ENCODE measurements at regions not wholly inside any gene's neighbourhood (a gene's known extent, or its start where the extent isn't known, plus 50 kb on each side); places are given as distances from the start of the nearest gene placed in this dataset.

DNA sequence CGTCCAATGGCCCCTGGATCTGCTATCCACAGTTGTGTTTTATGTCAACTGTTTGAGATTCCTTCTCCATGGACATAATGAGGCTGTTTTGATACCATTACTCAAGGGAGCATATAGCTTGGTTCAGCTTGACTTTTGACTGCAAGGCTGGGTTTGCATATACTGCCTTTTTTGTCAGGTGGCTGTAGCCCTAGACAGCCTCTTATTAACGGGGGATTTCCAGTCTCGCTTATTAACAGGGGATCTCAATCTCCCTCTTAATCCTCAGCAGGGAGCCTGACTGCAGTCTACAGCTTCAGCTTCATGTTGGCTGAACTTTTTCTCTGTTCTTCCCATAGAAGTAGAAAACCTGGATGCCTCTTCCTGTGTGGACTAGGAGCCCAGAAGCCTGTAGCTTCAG lies 73.7 kb upstream of the TNC start:
- CTCF ChIA-PET = no interaction called here
- no peak for DNase-seq (ENCODE audit: low spot score)
- TF ChIP-seq, protein P1, sequence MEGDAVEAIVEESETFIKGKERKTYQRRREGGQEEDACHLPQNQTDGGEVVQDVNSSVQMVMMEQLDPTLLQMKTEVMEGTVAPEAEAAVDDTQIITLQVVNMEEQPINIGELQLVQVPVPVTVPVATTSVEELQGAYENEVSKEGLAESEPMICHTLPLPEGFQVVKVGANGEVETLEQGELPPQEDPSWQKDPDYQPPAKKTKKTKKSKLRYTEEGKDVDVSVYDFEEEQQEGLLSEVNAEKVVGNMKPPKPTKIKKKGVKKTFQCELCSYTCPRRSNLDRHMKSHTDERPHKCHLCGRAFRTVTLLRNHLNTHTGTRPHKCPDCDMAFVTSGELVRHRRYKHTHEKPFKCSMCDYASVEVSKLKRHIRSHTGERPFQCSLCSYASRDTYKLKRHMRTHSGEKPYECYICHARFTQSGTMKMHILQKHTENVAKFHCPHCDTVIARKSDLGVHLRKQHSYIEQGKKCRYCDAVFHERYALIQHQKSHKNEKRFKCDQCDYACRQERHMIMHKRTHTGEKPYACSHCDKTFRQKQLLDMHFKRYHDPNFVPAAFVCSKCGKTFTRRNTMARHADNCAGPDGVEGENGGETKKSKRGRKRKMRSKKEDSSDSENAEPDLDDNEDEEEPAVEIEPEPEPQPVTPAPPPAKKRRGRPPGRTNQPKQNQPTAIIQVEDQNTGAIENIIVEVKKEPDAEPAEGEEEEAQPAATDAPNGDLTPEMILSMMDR (conservative IDR thresholded peaks at IDR 0.05; ENCODE audit: low read depth) = no peak
- H3K27ac ChIP-seq = no peak overlapping the region
- POLR2A ChIA-PET (ENCODE audit: low non-redundant PET) = no interaction called here

DNA sequence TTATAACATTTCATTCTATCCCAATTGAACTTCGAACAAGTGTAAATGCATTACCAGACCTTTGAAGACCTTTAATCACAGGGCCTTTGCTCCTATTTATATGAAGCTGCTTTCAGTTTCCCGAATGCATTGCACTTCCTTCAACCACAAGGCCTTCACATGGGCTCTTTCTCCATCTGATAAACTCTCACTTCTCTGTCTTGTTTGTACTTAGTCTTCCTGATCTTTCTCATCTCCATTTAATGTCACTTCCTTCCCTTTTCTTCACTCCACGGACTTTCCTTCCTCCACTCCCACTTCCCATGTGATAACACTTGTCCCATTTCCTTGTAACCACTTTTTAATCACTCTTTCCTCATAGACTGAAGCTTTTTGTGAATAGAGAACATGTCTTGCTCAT lies 74.3 kb upstream of the TNC start:
- ChIA-PET CTCF (interaction anchor here (0.6 kb wide), 1 partner anchor 22 kb away, joined by 3 read pairs; no protein-coding TSS in a partner anchor), POLR2A (ENCODE audit: low non-redundant PET) (no interaction called here)

DNA sequence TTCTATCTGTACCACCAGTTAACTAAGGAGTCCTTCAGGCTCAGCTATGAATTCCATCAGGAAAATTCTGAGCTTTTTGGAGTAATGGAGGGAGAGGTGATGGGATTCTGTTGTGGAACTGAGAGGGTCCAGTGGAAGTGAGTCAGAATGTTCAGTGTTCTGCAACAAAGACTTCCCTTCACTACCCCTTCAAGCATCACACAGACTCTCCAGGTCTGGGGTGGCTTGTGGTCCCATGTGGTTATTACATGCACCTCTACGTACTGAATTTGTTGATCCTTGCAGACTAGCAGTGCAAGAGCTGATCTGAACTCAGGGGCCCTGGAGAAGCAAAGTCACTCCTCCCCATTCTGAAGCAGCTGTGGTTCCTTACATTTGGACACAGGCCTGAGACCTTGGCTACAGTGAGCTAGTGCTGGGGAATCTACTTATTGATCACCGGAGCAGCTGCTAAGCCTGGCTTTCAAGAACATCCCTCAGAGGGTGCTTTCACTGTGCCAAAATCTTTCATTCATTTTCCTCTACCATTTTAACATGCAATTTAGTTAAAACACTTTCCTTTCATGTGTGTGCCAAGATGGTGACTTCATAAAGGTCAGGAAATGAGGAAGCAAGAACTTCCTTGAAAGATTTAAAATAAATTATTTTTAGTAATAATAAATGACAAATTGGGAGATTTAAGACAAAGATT lies 75.0 kb upstream of the TNC start:
- DNase-seq (ENCODE audit: low spot score) = no peak
- ChIA-PET CTCF (no interaction called here), POLR2A (ENCODE audit: low non-redundant PET) (no interaction called here)
- no peak overlapping the region for H3K27ac ChIP-seq
- TF ChIP-seq, protein P1 (conservative IDR thresholded peaks at IDR 0.05; ENCODE audit: low read depth) = no peak

More for the DNA sequence above, 74.3 kb upstream of the TNC start:
- no peak for DNase-seq (ENCODE audit: low spot score)
- TF ChIP-seq, protein P1 (conservative IDR thresholded peaks at IDR 0.05; ENCODE audit: low read depth) = no peak
- no peak overlapping the region for H3K27ac ChIP-seq

DNA sequence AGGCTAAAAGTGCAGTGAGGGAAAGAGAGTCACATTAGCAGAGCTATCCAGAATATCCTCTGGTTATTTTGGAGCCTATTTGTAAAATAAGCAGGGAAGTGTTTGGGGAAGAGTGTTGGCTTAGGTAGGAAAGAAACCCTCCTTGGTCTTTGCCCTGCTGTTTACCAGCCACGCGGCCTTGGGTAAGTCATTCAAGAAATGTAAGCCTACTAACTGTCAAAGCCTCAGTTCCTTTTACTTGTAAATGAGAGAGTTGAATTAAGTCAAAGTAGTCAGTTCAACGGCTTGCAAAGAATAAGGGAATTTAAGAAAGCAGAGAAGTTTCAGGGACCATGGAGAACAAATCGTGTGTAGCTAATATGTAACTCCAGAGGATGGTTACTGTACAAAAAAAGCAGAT lies 75.8 kb upstream of the TNC start:
- no peak overlapping the region for H3K27ac ChIP-seq
- TF ChIP-seq, protein P1 (conservative IDR thresholded peaks at IDR 0.05; ENCODE audit: low read depth) = no peak
- ChIA-PET POLR2A (ENCODE audit: low non-redundant PET) (no interaction called here), CTCF (no interaction called here)
- no peak for DNase-seq (ENCODE audit: low spot score)

DNA sequence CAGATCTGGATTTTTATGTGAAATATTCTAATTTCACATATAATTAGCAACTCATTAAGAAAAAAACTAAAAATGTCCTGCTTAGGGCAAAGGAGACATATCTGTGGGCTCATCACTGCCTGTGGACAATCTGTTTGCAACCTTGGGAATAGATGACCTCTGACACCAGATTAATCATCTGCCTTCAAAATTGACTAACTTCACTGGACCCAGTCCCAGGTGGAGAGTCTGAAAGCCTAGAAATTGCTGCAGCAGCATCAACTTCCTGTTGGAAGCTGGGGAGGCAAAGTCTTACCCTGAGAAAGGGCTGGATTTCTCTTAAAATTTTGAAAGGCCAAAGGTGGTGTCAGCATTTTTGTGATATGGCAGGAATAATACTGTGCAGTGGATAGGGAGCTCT lies 76.3 kb upstream of the TNC start:
- CTCF ChIA-PET = no interaction called here
- POLR2A ChIA-PET (ENCODE audit: low non-redundant PET) = no interaction called here
- no peak overlapping the region for H3K27ac ChIP-seq
- TF ChIP-seq, protein P1 (conservative IDR thresholded peaks at IDR 0.05; ENCODE audit: low read depth) = no peak
- no peak for DNase-seq (ENCODE audit: low spot score)

DNA sequence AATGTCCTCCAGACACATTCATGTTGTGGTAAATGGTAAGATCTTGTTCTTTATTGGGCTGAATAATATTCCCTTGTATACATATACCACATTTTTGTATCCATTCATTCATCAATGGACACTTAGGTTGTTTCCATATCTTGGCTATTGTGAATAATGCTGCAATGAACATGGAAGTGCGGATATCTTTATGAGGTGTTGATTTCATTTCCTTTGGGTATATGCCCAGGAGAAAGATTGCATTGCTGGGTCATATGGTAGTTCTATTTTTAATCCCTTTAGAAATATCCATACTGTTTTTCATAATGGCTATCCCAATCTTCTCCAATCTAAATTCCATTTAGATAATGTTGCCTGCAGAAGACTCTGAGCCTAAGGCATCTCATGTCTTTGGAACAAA lies 78.0 kb upstream of the TNC start:
- TF ChIP-seq, protein P1 (conservative IDR thresholded peaks at IDR 0.05; ENCODE audit: low read depth) = no peak
- DNase-seq (ENCODE audit: low spot score) = no peak

More for the DNA sequence above, 78.0 kb upstream of the TNC start:
- POLR2A ChIA-PET (ENCODE audit: low non-redundant PET) = no interaction called here
- H3K27ac ChIP-seq = no peak overlapping the region
- CTCF ChIA-PET = interaction anchor here (0.6 kb wide), 1 partner anchor 113 kb away, joined by 3 read pairs; no protein-coding TSS in a partner anchor

Data from RWPE1 (cell line).